HL-60 (cell line): ENCODE measurements at regions not wholly inside any gene's neighbourhood (a gene's known extent, or its start where the extent isn't known, plus 50 kb on each side); places are given as distances from the start of the nearest gene placed in this dataset.

ENCODE experiments used
- CTCF ChIP-seq: IDR thresholded peaks from one replicate; pipeline ENCODE4 v1.5.1; 2011; ENCODE audit warnings: low read length, control low read depth, inconsistent platforms; ENCODE audit not compliant: insufficient read depth
- GABPA ChIP-seq: IDR thresholded peaks from 2 replicates; pipeline ENCODE4 v1.6.1; 2012; ENCODE audit warnings: low read depth
- POLR2AphosphoS5 ChIP-seq: IDR thresholded peaks from 2 replicates; pipeline ENCODE4 v1.6.1; 2012; ENCODE audit warnings: low read depth
- REST ChIP-seq: IDR thresholded peaks from 2 replicates; pipeline ENCODE4 v1.6.1; 2012; ENCODE audit warnings: low read depth; ENCODE audit not compliant: insufficient replicate concordance
- SPI1 ChIP-seq: IDR thresholded peaks from 2 replicates; pipeline ENCODE4 v1.6.1; 2012; ENCODE audit warnings: low read depth, mild to moderate bottlenecking, borderline replicate concordance

GRCh38 chr21:19621837-19622496 is 1218.4 kb upstream of the TMPRSS15 start:
- TF ChIP-seq CTCF: no peak
- TF ChIP-seq REST: no peak
- TF ChIP-seq POLR2AphosphoS5: no peak
- no peak for TF ChIP-seq GABPA
- no peak for TF ChIP-seq SPI1
